OCI-LY1 (cell line): ENCODE measurements at regions not wholly inside any gene's neighbourhood (a gene's known extent, or its start where the extent isn't known, plus 50 kb on each side); places are given as distances from the start of the nearest gene placed in this dataset.

ENCODE experiments used
- CTCF ChIP-seq: fragments of 200-600 bp; sonication (generic), shearing (Covaris generic); IDR thresholded peaks from 2 replicates; pipeline ENCODE4 v1.5.1; 2017; ENCODE audit warnings: mild to moderate bottlenecking, antibody characterized with exemption, low read length, moderate library complexity, mixed read lengths
- EZH2 ChIP-seq: fragments of 200-600 bp; sonication (generic), shearing (Covaris generic); IDR thresholded peaks from 2 replicates; pipeline ENCODE4 v1.8.0; 2017; ENCODE audit warnings: borderline replicate concordance, mixed run types, mild to moderate bottlenecking, antibody characterized with exemption, low read length, moderate library complexity, mixed read lengths

GRCh38 chr4:111174331-111174730, 551.5 kb upstream of the PITX2 start:
- TF ChIP-seq CTCF = no peak
- TF ChIP-seq EZH2 = no peak
